ENCODE measurements at regions not wholly inside any gene's neighbourhood (a gene's known extent, or its start where the extent isn't known, plus 50 kb on each side); places are given as distances from the start of the nearest gene placed in this dataset.

- Histone ChIP-seq H3K9me3 (ENCODE audit: control insufficient read depth, low read length) (no peaks in the 10 kb centered on the region), H3K27ac (no peak overlapping the region), H3K4me1 (no peaks in the 10 kb centered on the region), H3K27me3 (ENCODE audit: control insufficient read depth, insufficient read depth, low read length) (no peaks in the 10 kb centered on the region), H2AFZ (no peak overlapping the region), H3K4me3 (ENCODE audit: low read depth, low read length) (no peak overlapping the region), H3K9ac (no peak overlapping the region), H3K4me2 (ENCODE audit: low read length) (no peak overlapping the region), H3K79me2 (no peaks in the 10 kb centered on the region), H3K36me3 (ENCODE audit: control insufficient read depth, insufficient read depth, low read length) (no peaks in the 10 kb centered on the region)
- TF ChIP-seq, protein P1, sequence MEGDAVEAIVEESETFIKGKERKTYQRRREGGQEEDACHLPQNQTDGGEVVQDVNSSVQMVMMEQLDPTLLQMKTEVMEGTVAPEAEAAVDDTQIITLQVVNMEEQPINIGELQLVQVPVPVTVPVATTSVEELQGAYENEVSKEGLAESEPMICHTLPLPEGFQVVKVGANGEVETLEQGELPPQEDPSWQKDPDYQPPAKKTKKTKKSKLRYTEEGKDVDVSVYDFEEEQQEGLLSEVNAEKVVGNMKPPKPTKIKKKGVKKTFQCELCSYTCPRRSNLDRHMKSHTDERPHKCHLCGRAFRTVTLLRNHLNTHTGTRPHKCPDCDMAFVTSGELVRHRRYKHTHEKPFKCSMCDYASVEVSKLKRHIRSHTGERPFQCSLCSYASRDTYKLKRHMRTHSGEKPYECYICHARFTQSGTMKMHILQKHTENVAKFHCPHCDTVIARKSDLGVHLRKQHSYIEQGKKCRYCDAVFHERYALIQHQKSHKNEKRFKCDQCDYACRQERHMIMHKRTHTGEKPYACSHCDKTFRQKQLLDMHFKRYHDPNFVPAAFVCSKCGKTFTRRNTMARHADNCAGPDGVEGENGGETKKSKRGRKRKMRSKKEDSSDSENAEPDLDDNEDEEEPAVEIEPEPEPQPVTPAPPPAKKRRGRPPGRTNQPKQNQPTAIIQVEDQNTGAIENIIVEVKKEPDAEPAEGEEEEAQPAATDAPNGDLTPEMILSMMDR (IDR thresholded peaks at IDR 0.05) = no peak
These were observed 542.7 kb upstream of the LMO3 start for GRCh38 chr12:17148706-17149105.

DNA sequence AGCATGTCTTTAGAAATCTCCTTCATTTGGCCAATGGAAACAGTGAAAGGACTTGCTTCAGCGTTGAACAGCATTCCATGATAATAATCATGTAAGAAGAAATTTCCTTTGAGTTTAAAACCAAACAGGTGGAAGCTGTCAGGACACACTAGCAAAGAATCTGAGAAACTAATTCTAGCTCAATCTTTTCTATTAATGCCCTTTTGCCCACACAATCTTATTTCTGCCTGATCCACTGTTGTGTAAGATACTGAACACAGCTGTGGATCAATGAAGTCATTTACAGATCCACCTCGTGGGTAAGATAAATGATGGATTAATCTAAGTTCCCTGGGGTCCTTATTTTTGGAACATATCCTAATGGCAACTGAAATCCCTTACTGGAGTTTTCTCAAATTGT lies 536.9 kb upstream of the LMO3 start:
- H3K27ac ChIP-seq = no peak overlapping the region
- H3K9me3 ChIP-seq (ENCODE audit: control insufficient read depth, low read length) = no peaks in the 10 kb centered on the region
- no peaks in the 10 kb centered on the region for H3K79me2 ChIP-seq
- no peak overlapping the region for H3K9ac ChIP-seq
- no peaks in the 10 kb centered on the region for H3K27me3 ChIP-seq (ENCODE audit: control insufficient read depth, insufficient read depth, low read length)
- no peak overlapping the region for H2AFZ ChIP-seq
- no peak overlapping the region for H3K4me3 ChIP-seq (ENCODE audit: low read depth, low read length)
- no peaks in the 10 kb centered on the region for H3K36me3 ChIP-seq (ENCODE audit: control insufficient read depth, insufficient read depth, low read length)
- H3K4me2 ChIP-seq (ENCODE audit: low read length) = no peak overlapping the region
- TF ChIP-seq, protein P1 (IDR thresholded peaks at IDR 0.05) = no peak
- no peaks in the 10 kb centered on the region for H3K4me1 ChIP-seq

- H3K9me3 ChIP-seq (ENCODE audit: control insufficient read depth, low read length) = no peaks in the 10 kb centered on the region
- no peak overlapping the region for H2AFZ ChIP-seq
- no peak overlapping the region for H3K4me3 ChIP-seq (ENCODE audit: low read depth, low read length)
- TF ChIP-seq, protein P1 (IDR thresholded peaks at IDR 0.05) = no peak
- no peaks in the 10 kb centered on the region for H3K27me3 ChIP-seq (ENCODE audit: control insufficient read depth, insufficient read depth, low read length)
- no peaks in the 10 kb centered on the region for H3K79me2 ChIP-seq
- no peak overlapping the region for H3K4me2 ChIP-seq (ENCODE audit: low read length)
- H3K36me3 ChIP-seq (ENCODE audit: control insufficient read depth, insufficient read depth, low read length) = no peaks in the 10 kb centered on the region
- no peak overlapping the region for H3K9ac ChIP-seq
- H3K27ac ChIP-seq = no peak overlapping the region
- no peaks in the 10 kb centered on the region for H3K4me1 ChIP-seq
These were observed 534.0 kb upstream of the LMO3 start for GRCh38 chr12:17139931-17140330.

DNA sequence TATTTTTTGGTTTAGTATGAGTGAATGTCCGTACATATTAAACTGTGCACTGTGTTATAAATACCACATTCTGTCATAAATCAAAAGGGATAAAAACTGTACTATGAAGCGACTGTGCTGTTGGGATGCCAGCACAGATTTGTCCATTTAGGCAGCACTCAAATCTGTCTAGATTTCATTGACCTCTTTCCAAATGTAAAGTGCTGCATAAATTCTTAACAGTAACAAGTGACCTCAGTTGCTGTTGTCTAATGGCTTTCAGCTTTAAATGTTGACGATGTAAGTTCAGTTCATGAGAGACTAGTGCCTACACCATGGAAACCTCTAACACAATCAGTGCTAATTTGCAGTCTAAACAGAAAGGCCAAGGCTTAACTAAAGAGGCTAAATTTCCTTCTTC lies 531.4 kb upstream of the LMO3 start:
- no peaks in the 10 kb centered on the region for H3K79me2 ChIP-seq
- no peaks in the 10 kb centered on the region for H3K4me1 ChIP-seq
- TF ChIP-seq, protein P1 (IDR thresholded peaks at IDR 0.05) = no peak
- H2AFZ ChIP-seq = no peak overlapping the region
- no peaks in the 10 kb centered on the region for H3K27me3 ChIP-seq (ENCODE audit: control insufficient read depth, insufficient read depth, low read length)
- no peak overlapping the region for H3K9ac ChIP-seq
- H3K9me3 ChIP-seq (ENCODE audit: control insufficient read depth, low read length) = no peaks in the 10 kb centered on the region
- no peak overlapping the region for H3K4me2 ChIP-seq (ENCODE audit: low read length)
- no peaks in the 10 kb centered on the region for H3K36me3 ChIP-seq (ENCODE audit: control insufficient read depth, insufficient read depth, low read length)
- no peak overlapping the region for H3K4me3 ChIP-seq (ENCODE audit: low read depth, low read length)
- no peak overlapping the region for H3K27ac ChIP-seq

- H3K4me2 ChIP-seq (ENCODE audit: low read length) = no peak overlapping the region
- no peak overlapping the region for H3K9ac ChIP-seq
- no peaks in the 10 kb centered on the region for H3K4me1 ChIP-seq
These were observed 528.4 kb upstream of the LMO3 start for GRCh38 chr12:17134315-17134714.

More at GRCh38 chr12:17134315-17134714, 528.4 kb upstream of the LMO3 start:
- H3K27ac ChIP-seq = no peak overlapping the region
- H2AFZ ChIP-seq = no peak overlapping the region
- H3K36me3 ChIP-seq (ENCODE audit: control insufficient read depth, insufficient read depth, low read length) = no peaks in the 10 kb centered on the region
- no peaks in the 10 kb centered on the region for H3K27me3 ChIP-seq (ENCODE audit: control insufficient read depth, insufficient read depth, low read length)
- H3K79me2 ChIP-seq = no peaks in the 10 kb centered on the region
- TF ChIP-seq, protein P1 (IDR thresholded peaks at IDR 0.05) = no peak
- no peak overlapping the region for H3K4me3 ChIP-seq (ENCODE audit: low read depth, low read length)
- H3K9me3 ChIP-seq (ENCODE audit: control insufficient read depth, low read length) = no peaks in the 10 kb centered on the region

Data from parathyroid adenoma (tissue), 2 donors.